ENCODE measurements at regions not wholly inside any gene's neighbourhood (a gene's known extent, or its start where the extent isn't known, plus 50 kb on each side); places are given as distances from the start of the nearest gene placed in this dataset.

DNA sequence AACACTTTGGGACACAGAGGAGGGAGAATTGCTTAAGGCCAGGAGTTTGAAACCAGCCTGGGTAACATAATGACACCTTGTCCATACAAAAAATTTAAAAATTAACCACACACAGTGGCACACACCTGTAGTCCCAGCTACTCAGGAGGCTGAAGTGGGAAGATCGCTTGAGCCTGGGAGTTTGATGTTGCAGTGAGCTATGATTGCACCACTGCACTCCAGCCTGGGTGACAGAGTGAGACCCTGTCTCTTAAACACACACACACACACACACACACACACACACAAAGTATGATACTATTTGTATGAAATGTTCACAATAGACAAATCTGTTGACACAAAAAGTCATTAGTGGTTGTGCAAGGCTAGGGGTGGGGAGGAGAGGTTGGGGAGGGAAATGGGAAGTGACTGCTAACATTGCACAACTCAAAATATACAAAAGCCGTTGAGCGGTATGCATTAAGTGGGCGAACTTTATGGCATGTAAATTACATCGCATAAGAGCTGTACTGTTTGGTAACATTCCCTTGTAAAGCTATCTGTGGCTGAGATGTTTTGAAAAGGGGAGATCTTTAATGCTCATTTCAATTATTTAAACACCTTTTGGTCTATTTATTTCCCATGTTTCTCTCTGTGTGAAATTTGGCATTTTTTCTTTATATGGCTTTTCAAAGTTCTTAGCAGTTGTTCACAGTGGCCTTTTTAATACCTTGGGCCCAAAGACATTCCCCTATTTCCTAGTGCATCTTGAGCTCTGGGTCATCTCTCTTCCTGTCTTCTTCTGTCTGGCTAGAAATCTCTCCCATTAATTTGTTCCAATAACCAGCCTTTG, 58.9 kb upstream of the ZNF516 start:
- Histone ChIP-seq H3K27ac (replicated peaks in 1 of 4) (no peak overlapping the region), H3K9me3 (no peaks in the 10 kb centered on the region), H3K4me1 (no peaks in the 10 kb centered on the region), H3K36me3 (no peaks in the 10 kb centered on the region), H3K27me3 (no peaks in the 10 kb centered on the region), H3K4me3 (no peak overlapping the region)
- TF ChIP-seq POLR2AphosphoS5 (IDR thresholded peaks at IDR 0.05) (no peak), CTCF (IDR thresholded peaks at IDR 0.05) (no peak), EP300 (IDR thresholded peaks at IDR 0.05) (no peak), POLR2A (IDR thresholded peaks at IDR 0.05; ENCODE audit: low read depth) (no peak)
- DNase-seq (ENCODE audit: extremely low spot score) = no peak
- intact Hi-C loops (cut with DNase I) = loop anchor here (5.0 kb wide), 1 partner anchor 42 kb away; no protein-coding TSS in a partner anchor
- 72% methylated on average over 5 of the region's 5 CpGs for WGBS

- H3K4me3 ChIP-seq = no peak overlapping the region
- TF ChIP-seq CTCF (IDR thresholded peaks at IDR 0.05) (no peak), POLR2AphosphoS5 (IDR thresholded peaks at IDR 0.05) (no peak), POLR2A (IDR thresholded peaks at IDR 0.05; ENCODE audit: low read depth) (no peak), EP300 (IDR thresholded peaks at IDR 0.05) (no peak)
- no peak for DNase-seq (ENCODE audit: extremely low spot score)
- H3K27ac ChIP-seq (replicated peaks in 1 of 4) = no peak overlapping the region
- no peaks in the 10 kb centered on the region for H3K36me3 ChIP-seq
- intact Hi-C loops (cut with DNase I) = no loop called here
- H3K27me3 ChIP-seq = no peaks in the 10 kb centered on the region
- WGBS = 98% methylated on average over 12 of the region's 12 CpGs
- H3K9me3 ChIP-seq = no peaks in the 10 kb centered on the region
- no peaks in the 10 kb centered on the region for H3K4me1 ChIP-seq
These were observed 53.5 kb upstream of the ZNF516 start for GRCh38 chr18:76548541-76548940.

- 74% methylated on average over 11 of the region's 11 CpGs for WGBS
These were observed 52.3 kb upstream of the ZNF516 start for GRCh38 chr18:76547296-76547695.

GRCh38 chr18:76546436-76546835, 51.4 kb upstream of the ZNF516 start:
- Histone ChIP-seq H3K27ac (replicated peaks in 1 of 4) (no peak overlapping the region), H3K4me3 (no peak overlapping the region), H3K27me3 (no peaks in the 10 kb centered on the region), H3K4me1 (no peaks in the 10 kb centered on the region), H3K9me3 (no peaks in the 10 kb centered on the region), H3K36me3 (no peaks in the 10 kb centered on the region)
- TF ChIP-seq EP300 (IDR thresholded peaks at IDR 0.05) (no peak), POLR2A (IDR thresholded peaks at IDR 0.05; ENCODE audit: low read depth) (no peak), POLR2AphosphoS5 (IDR thresholded peaks at IDR 0.05) (no peak), CTCF (IDR thresholded peaks at IDR 0.05) (no peak)
- intact Hi-C loops (cut with DNase I) = no loop called here
- DNase-seq (ENCODE audit: extremely low spot score) = no peak
- 46% methylated on average over 6 of the region's 6 CpGs for WGBS

More at GRCh38 chr18:76547296-76547695, 52.3 kb upstream of the ZNF516 start:
- Histone ChIP-seq H3K4me3 (no peak overlapping the region), H3K27ac (replicated peaks in 1 of 4) (no peak overlapping the region), H3K27me3 (no peaks in the 10 kb centered on the region), H3K4me1 (no peaks in the 10 kb centered on the region), H3K9me3 (no peaks in the 10 kb centered on the region), H3K36me3 (no peaks in the 10 kb centered on the region)
- DNase-seq (ENCODE audit: extremely low spot score) = no peak
- TF ChIP-seq POLR2A (IDR thresholded peaks at IDR 0.05; ENCODE audit: low read depth) (no peak), POLR2AphosphoS5 (IDR thresholded peaks at IDR 0.05) (no peak), EP300 (IDR thresholded peaks at IDR 0.05) (no peak), CTCF (IDR thresholded peaks at IDR 0.05) (no peak)
- intact Hi-C loops (cut with DNase I) = no loop called here

DNA sequence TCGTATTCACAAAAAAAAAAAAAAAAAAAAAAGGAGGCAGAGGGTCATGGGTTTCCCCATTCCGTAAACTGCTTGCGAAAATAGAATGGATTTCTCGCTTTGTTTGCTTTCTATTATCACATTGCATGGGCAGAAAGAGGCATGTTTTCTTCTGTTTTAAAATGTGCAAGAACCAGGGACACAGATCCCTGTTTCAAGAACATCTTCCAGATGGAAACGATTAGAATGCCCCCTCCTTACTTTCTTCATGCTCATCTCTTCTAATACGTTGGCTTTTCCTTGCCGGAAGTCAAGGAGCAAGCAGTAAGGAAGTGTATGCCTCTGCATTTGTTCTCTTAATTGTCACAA, 51.0 kb upstream of the ZNF516 start:
- no peak for DNase-seq (ENCODE audit: extremely low spot score)
- H3K4me1 ChIP-seq = no peaks in the 10 kb centered on the region
- H3K9me3 ChIP-seq = no peaks in the 10 kb centered on the region
- H3K36me3 ChIP-seq = no peaks in the 10 kb centered on the region
- no peaks in the 10 kb centered on the region for H3K27me3 ChIP-seq
- WGBS = 46% methylated on average over 7 of the region's 7 CpGs
- no peak overlapping the region for H3K27ac ChIP-seq (replicated peaks in 1 of 4)
- TF ChIP-seq POLR2A (IDR thresholded peaks at IDR 0.05; ENCODE audit: low read depth) (no peak), EP300 (IDR thresholded peaks at IDR 0.05) (no peak), POLR2AphosphoS5 (IDR thresholded peaks at IDR 0.05) (no peak), CTCF (IDR thresholded peaks at IDR 0.05) (no peak)
- intact Hi-C loops (cut with DNase I) = no loop called here
- no peak overlapping the region for H3K4me3 ChIP-seq
